Stimulated activated effector memory CD8-positive, alpha-beta T cell treated with anti-CD3 and anti-CD28 coated beads, Interleukin-12 subunit alpha, Interleukin-12 subunit beta, amount 100 ng/mL, for 72 hours (primary cell): ENCODE measurements at regions not wholly inside any gene's neighbourhood (a gene's known extent, or its start where the extent isn't known, plus 50 kb on each side); places are given as distances from the start of the nearest gene placed in this dataset.

Experiments used
- ATAC-seq: fragments of 150-1000 bp; cut with Tn5 transposase; 2 replicates; pipeline ENCODE4 v1.10.0; 2021
- DNase-seq, 2 donors: peaks; one replicate each; pipeline ENCODE4 v3.0.0; 2021 to 2022; ENCODE audit warnings: low spot score in 2 of 2
- H3K27ac Mint-ChIP-seq: one replicate; pipeline ENCODE4 v1.8.0; 2022; ENCODE audit warnings: mild to moderate bottlenecking, mixed read lengths
- H3K36me3 Mint-ChIP-seq: one replicate; pipeline ENCODE4 v1.8.0; 2022; ENCODE audit warnings: mild to moderate bottlenecking, mixed read lengths
- H3K4me1 Mint-ChIP-seq: one replicate; pipeline ENCODE4 v1.8.0; 2022; ENCODE audit warnings: mixed read lengths
- H3K4me3 Mint-ChIP-seq: one replicate; pipeline ENCODE4 v1.8.0; 2022; ENCODE audit warnings: mild to moderate bottlenecking, mixed read lengths
- H3K9me3 Mint-ChIP-seq: one replicate; pipeline ENCODE4 v1.8.0; 2022; ENCODE audit warnings: mixed read lengths

DNA sequence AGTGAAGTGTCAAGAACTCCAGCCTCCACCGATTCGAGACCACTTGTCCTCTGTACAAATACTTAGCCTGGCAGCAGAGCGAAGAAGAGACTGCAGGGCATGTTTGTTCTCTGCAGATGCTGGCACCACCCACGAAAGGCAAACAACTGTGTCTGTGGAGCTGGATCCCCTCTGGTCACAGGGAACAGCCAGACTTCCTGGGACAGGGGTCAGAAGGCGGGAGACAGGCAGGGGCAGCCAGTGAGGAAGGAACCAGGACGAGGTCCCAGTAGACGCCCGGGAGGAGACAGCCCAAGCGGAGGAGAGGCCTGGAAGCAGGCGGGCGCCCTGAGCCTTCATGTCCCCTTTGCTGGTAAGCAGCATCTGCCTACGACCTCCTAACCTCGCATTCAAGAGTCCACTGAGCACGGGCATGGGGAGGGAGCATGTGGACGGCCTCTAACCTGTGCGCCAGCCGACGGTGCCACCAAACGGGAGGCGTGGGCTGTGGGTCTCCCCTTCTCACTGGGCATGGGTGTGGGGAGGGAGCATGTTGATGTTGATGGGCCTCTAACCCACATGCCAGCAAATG, 265.5 kb downstream of the DLL1 start:
- no peaks in the 10 kb centered on the region for H3K9me3 Mint-ChIP-seq
- H3K27ac Mint-ChIP-seq, result no peak overlapping the region
- no peaks in the 10 kb centered on the region for H3K4me1 Mint-ChIP-seq
- ATAC-seq, result no peak
- no peak overlapping the region for H3K4me3 Mint-ChIP-seq
- DNase-seq, result no peak
- H3K36me3 Mint-ChIP-seq, result no peaks in the 10 kb centered on the region

DNA sequence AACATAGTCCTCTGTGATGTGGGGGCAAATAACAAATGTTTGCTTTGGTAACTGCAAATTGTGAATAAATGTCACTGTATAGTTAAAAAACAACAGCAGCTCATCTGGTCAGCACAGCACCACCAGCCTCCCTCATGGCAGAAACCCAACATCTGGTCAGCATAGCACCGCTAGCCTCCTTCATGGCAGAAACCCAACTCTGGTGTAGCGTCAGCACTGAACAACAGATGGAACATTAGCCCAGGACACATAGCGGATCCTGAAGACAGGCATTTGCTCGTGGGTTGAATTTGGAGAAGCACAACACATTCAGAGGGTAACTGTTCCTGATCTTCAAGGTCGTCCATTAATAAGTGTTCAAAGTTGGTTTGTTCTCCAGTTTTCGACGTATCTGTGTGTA, 265.9 kb downstream of the DLL1 start:
- no peaks in the 10 kb centered on the region for H3K36me3 Mint-ChIP-seq
- H3K4me1 Mint-ChIP-seq, result no peaks in the 10 kb centered on the region
- ATAC-seq (no peak), DNase-seq (no peak)
- no peak overlapping the region for H3K27ac Mint-ChIP-seq
- H3K4me3 Mint-ChIP-seq, result no peak overlapping the region
- H3K9me3 Mint-ChIP-seq, result no peaks in the 10 kb centered on the region

DNA sequence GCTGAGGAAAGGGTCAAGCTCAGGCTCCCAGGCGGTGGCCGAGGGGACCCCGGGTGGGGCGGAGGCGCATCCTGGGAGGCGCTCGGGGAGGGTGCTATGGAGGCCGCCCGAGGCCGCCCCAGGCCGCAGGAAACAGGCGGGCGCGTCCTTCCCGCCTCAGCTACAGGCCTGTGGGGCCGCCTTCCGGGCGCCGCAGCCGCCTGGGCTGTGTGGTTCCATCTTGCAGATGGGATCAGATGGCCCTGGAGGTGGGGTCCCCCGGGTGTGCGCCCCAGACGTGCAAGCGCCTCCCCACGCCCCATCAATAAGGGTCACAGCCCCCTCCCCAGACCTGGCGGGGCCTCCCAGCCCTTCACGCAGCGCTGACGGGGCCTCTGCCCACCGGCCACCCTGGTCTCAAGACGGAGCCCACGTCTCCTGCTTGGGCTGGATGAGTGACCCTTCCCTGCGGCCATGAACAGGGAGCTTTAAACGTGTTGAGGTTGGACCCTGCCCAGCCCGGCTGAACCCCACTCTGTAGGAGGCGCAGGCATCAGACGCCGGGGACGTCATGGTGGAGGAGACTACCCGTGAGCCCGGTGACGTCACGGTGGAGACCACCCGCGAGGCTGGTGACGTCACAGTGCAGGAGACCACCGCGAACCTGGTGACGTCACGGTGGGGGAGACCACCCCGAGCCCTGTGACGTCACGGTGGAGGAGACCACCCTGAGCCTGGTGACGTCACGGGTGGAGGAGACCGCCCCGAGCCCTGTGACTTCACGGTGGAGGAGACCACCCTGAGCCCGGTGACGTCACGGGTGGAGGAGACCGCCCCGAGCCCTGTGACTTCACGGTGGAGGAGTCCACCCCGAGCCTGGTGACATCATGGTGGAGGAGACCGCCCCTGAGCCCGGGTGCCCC, 267.0 kb downstream of the DLL1 start:
- H3K4me3 Mint-ChIP-seq, result peak overlapping the region; percentile 23
- no peaks in the 10 kb centered on the region for H3K36me3 Mint-ChIP-seq
- ATAC-seq (peak; percentile 73), DNase-seq (no peak)
- H3K9me3 Mint-ChIP-seq, result no peaks in the 10 kb centered on the region
- peaks cover 7% of the 10 kb centered on the region for H3K4me1 Mint-ChIP-seq
- no peak overlapping the region for H3K27ac Mint-ChIP-seq

DNA sequence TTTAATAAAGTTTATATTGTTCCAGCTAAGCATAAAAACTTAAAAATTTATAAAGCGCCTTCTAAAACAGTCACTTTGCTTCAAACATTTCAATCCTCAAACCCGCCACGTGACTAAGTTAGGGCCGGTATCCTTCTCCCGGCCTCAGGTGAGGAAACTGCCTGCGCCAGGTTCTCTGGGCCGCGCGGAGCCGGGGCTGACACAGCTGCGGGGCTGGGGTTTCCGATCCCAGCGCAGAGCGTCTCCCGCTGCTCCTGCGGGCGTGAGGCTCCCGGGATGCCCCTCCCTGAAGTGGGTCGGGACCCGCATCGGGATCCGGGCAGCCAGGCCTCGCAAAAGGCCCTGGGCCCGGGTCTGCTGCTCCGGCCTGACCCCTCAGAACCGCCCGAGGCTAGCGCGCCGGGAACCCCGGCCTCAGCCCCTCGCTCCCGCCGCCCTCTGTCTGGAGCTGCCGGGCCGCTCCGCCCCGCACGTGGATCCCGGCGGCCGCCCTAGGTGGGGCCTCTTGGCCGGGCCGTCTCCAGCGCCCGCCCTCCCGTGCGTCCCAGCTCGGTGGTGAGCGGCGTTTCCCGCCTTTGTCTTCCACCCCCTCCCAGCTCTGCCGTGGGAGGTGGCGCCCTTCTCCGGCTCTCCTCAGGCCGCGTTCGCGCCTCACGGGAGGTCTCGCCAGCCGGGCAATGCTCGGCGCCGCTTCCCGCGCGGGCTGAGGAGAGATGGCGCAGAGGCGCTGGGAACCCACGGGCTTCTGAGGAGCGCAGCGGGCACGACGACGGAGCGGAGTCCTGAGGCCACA, 267.9 kb downstream of the DLL1 start:
- Mint-ChIP-seq H3K36me3 (no peaks in the 10 kb centered on the region), H3K9me3 (no peaks in the 10 kb centered on the region), H3K4me3 (peak overlapping the region; percentile 33), H3K4me1 (peaks cover 15% of the 10 kb centered on the region), H3K27ac (no peak overlapping the region)
- ATAC-seq (peak; percentile 54), DNase-seq (no peak)

DNA sequence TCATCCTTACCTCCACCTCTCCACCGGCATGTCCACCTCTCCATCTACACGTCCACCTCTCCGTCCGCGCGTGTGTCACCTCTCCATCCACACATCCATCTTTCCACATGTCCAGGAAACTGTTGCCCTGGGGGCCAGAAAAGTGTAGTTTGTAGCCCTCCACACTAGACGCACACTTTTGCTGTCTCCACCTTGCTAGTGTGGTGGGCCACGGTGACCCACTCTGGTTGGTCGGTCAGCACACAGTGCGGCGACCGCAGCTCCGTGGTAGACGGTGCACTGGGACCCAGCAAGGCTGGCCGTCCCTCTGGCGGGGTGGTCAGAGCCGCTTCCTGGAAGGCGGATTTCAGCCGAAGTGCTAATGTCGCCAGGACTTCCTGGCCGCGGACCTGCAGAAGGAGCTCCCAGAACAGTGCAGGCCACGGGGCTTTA, 268.6 kb downstream of the DLL1 start:
- Mint-ChIP-seq H3K36me3 (no peaks in the 10 kb centered on the region), H3K9me3 (no peaks in the 10 kb centered on the region), H3K4me1 (peaks cover 22% of the 10 kb centered on the region), H3K4me3 (peak overlapping the region; percentile 33), H3K27ac (no peak overlapping the region)
- ATAC-seq (no peak), DNase-seq (no peak)

DNA sequence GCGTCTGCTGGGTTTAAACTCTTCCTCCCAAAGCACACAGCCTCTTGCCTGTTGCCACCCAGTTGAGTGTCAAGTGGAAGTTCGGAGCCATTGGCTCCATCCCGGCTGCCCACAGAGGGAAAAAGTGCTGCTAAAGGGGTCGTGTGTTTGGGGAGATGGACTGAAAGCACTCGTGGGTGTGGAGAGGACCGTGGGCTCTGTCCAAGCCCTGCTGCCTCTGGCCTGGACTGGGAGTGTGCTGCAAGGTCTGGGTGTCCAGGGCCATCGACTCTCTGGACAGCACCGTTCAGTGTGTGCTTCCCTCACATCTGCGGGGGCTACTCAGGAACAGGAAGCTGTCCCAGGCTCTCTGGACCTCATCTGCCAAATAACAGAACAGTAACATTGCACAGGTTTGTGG, 269.3 kb downstream of the DLL1 start:
- Mint-ChIP-seq H3K4me3 (peak overlapping the region; percentile 33), H3K9me3 (no peaks in the 10 kb centered on the region), H3K4me1 (peaks cover 26% of the 10 kb centered on the region), H3K27ac (no peak overlapping the region), H3K36me3 (no peaks in the 10 kb centered on the region)
- DNase-seq (no peak), ATAC-seq (no peak)

DNA sequence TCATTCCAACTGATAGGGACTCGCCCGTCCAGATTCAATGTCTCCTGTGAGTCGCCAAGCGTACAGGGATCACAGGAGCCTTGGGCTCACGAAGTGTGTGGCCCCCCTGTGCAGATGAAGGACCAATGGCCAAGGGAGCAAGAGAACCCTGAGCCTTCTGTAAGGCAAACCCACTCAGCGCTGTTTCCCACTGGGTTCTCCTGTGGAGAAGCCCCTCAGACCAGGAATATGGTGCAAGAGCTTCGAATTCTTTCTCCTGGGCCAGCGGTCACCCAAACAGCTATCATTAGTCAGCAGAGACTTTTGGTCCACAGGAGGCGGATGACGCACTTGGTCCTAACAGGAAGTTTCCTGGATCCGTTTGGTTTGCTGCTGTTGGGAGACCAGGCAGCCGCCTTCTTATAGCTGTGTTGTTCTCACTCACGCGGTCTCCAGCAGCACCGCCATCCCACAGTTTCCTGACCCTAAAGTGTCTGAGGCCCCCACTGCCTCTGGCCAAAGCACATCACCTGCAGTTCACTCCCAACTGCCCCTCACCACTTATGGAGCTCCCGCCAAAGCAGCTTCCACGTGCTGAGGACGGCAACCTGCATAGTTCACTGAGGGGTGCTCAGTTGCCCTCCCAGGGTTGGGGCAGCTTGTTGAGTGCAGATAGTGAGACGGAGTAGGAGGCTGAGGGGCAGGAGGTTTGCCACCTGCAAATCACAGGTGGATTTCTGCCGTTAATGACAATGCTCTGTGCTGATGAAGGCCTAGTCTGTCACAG, 268.6 kb downstream of the ERMARD start:
- ATAC-seq (no peak), DNase-seq (no peak)
- H3K4me3 Mint-ChIP-seq, result no peak overlapping the region
- H3K27ac Mint-ChIP-seq, result no peak overlapping the region
- peaks cover 26% of the 10 kb centered on the region for H3K4me1 Mint-ChIP-seq
- H3K9me3 Mint-ChIP-seq, result no peaks in the 10 kb centered on the region
- H3K36me3 Mint-ChIP-seq, result no peaks in the 10 kb centered on the region

DNA sequence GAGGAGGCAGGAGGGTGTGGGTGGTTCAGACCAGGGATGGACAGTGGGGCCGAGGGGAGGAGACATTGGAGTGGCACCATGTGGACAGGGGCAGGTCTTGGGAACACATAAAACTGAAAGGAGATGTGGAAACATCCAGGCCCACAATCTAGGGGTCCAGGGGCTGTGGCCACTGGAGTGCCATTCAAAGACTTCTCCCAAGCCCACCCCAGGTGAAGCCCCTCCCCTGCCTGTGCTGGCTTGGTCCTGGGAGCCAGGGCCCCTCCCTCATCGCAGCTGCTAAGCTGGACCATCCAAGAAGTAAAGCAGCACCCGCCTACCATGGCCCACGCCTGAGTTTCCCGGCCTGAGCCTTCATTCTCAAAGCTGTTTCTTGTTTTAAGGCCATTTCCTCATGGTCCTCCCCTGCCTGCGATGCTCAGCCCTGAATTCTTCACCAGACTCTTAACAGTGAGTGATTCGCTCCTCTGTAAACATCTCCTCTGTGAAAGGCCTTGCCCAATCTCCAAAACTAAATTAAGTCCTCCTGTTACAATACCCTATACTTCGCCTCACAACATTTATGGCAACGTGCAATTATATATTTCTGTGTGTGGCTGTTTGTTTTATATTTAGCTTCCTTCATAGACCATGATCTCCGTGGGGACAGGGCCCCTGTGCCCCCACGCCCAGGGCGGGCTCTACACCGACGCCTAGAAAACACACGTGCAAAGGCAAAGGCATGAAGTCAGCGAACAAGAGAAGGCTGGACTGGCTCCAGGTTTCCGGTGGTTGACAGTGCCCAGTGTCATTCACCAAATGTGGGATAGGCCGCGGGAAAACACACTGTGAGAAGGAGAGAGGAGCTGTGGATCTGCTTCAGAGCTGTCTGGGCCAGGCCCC, 267.8 kb downstream of the ERMARD start:
- peaks cover 26% of the 10 kb centered on the region for H3K4me1 Mint-ChIP-seq
- ATAC-seq (no peak), DNase-seq (no peak)
- H3K27ac Mint-ChIP-seq, result no peak overlapping the region
- H3K36me3 Mint-ChIP-seq, result no peaks in the 10 kb centered on the region
- no peaks in the 10 kb centered on the region for H3K9me3 Mint-ChIP-seq
- H3K4me3 Mint-ChIP-seq, result no peak overlapping the region

DNA sequence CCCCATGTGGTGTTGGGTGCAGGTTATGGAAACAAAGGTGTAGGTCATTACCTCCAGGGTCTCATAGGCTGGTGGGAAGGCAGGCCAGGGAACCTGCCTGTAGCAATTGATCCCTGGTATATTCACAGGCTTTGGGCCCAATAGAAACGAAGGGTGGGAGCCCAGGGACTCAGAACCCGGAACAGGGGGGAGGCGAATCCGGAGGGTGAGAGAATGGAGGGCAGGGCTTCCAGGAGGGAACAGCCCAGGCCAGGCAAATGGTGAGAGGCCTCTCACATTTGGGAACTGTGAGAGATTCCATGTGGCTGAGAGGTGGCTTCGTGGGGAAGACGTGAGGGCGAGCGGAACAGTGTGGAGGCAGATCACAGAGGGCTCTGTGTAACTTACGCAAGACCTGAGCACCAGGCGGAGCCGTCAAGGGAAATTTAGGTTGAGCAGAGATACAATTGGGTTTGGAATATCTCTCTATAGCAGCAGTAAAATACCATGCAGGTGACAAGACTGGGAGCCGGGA, 267.1 kb downstream of the ERMARD start:
- Mint-ChIP-seq H3K4me3 (no peak overlapping the region), H3K4me1 (peaks cover 26% of the 10 kb centered on the region), H3K9me3 (no peaks in the 10 kb centered on the region), H3K27ac (no peak overlapping the region), H3K36me3 (no peaks in the 10 kb centered on the region)
- ATAC-seq, result no peak
- no peak for DNase-seq

DNA sequence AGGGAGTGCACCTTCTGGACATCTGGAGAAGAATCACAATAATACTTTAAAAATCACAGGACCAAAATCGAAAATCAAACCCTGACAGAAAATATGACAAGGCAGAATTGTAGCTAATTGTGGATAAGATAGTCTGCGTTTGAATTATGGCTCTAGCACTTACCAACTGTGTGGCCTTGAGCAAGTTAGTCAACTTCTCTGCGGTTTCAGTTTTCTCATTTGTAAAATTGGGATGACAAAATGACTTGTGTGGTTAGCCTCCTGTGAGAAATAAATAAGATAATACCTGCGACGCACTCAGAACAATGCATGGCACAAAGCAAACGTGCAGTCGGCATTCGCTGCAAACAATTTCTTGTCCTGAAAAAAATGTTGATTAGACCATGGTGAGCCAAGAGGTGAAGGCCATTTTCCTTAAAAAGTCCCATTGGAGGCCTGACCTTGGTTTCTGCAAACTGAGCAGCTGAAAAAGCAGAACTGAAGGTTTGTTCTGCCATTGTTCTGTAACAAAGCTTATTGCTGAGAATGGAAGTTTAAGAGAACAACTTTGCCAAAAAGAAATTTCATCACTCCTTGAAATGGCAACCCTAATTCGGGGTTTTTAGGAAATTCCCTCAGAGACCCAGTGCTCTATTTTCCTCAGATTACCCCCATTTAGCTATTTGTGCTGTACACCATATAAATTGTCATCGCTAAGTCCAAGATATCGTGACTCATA, 266.3 kb downstream of the ERMARD start:
- no peak for DNase-seq
- H3K9me3 Mint-ChIP-seq, result no peaks in the 10 kb centered on the region
- peaks cover 26% of the 10 kb centered on the region for H3K4me1 Mint-ChIP-seq
- ATAC-seq, result peak; percentile 93
- H3K36me3 Mint-ChIP-seq, result no peaks in the 10 kb centered on the region
- no peak overlapping the region for H3K27ac Mint-ChIP-seq
- no peak overlapping the region for H3K4me3 Mint-ChIP-seq

DNA sequence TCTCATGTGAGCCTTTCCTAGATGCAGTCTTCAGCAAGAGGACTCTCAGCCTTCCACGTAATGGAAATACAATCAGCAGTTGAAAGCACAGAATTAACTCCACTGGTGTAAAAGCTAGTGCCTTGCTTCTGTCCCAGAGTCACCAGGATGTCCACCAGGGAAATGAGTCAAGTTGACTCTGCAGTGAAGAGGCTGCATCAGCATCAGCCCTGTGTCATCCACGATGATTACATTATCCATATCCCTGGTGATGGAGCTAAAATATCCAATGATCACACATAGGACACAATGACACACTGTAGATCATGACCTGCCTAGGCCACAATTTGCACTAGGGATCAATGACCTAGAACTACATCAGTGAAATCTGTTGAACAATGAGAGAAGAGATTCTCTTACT, 262.4 kb downstream of the ERMARD start:
- DNase-seq (no peak), ATAC-seq (no peak)
- H3K4me3 Mint-ChIP-seq, result no peak overlapping the region
- H3K27ac Mint-ChIP-seq, result no peak overlapping the region
- H3K4me1 Mint-ChIP-seq, result peaks cover 19% of the 10 kb centered on the region
- H3K36me3 Mint-ChIP-seq, result no peaks in the 10 kb centered on the region
- H3K9me3 Mint-ChIP-seq, result no peaks in the 10 kb centered on the region

DNA sequence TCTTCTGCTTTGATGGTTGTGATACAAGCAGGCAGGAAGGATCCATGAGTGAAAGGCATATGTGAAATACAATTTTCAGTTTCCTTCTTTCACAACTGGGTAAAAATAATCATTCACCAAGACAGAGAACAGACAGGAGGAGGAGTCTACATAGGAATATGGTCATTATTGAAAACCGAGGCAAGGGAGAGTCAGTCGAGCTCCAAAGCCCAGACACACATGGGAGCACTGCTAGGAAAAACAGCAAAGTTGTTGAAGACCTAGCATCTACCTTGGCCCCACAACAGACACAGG, 260.6 kb downstream of the ERMARD start:
- no peaks in the 10 kb centered on the region for H3K36me3 Mint-ChIP-seq
- DNase-seq (no peak), ATAC-seq (no peak)
- H3K9me3 Mint-ChIP-seq, result no peaks in the 10 kb centered on the region
- peaks cover under 1% of the 10 kb centered on the region for H3K4me1 Mint-ChIP-seq
- no peak overlapping the region for H3K27ac Mint-ChIP-seq
- no peak overlapping the region for H3K4me3 Mint-ChIP-seq

DNA sequence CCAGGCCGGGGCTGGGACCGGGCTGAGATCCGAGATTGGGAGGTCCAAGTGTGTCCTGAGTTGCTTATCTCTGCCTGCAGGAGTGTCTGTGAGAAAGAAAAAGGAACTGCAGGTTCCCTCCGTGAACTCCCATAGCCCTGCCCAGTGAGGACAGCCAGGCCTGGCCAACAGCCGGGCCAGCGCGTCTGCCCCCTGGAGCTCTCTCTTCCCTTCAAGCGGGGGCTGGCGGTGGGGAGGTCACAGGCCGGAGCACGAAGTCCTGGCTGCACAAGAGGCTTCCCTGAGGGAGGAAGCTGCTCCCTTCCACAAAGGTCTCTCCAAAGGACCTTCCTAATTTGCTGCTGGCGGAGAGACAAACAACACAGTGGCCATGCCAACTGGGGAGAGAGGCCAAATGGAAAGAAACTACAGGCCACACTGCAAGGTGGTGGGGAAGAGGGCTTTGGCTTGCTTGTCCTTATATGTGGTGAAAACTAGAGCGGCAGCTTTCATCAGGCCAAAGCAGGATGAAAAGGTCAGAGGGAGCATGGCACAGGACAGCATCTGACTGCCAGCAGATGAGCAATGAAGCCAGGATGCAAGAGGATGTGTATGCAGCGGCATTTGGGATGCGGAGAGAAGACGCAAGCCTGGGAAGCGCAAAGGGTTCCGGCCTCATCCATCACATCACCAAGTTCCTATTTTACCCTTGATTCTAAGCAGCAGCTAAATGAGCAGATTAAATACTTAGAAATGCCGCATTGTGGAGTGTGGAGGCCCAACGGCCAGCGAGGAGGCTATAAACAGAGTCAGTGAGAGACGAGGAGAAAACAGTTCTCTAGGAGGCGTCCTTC, 260.0 kb downstream of the ERMARD start:
- no peaks in the 10 kb centered on the region for H3K9me3 Mint-ChIP-seq
- no peaks in the 10 kb centered on the region for H3K36me3 Mint-ChIP-seq
- H3K4me3 Mint-ChIP-seq, result no peak overlapping the region
- DNase-seq (no peak), ATAC-seq (no peak)
- H3K4me1 Mint-ChIP-seq, result no peaks in the 10 kb centered on the region
- H3K27ac Mint-ChIP-seq, result no peak overlapping the region
